ENCODE measurements at regions not wholly inside any gene's neighbourhood (a gene's known extent, or its start where the extent isn't known, plus 50 kb on each side); places are given as distances from the start of the nearest gene placed in this dataset.
"Not testable (repeated sequence)": the region's sequence is repeated elsewhere in the genome, so short reads cannot be mapped to it uniquely, and the experiment has no call there.

DNA sequence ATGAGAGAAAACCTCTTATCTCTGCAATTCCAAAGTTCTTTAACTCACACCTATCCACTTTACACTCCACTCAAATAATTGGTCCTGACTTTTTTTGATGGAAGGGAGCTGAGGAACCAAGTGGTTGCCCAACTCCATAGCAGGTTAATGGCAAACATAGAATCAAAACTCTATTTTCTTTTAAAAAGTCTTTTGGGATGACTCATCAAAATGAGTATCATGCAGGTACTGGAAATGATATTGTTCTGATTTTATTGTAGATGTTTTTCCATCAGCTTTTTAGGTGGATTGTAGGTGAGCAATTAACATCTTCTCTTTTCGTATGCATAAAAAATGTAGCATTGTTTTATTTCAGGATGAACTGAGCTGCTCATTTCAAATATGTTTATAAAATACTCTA lies 239.5 kb downstream of the SATB1 start:
- no peaks in the 10 kb centered on the region for H3K9me2 ChIP-seq

DNA sequence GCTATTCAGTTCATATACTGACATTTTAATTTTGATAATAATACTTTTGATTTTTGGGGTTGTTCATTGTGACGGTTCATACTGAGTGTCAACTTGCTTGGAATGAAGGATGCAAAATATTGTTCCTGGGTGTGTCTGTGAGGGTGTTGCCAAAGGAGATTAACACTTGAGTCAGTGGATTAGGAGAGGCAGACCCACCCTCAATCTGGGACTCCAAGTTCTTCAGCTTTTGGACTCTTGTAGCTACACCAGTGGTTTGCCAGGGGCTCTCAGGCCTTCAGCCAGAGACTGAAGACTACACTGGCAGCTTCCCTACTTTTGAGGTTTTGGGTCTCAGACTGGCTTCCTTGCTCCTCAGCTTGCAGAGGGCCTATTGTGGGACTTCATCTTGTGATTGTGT lies 242.2 kb downstream of the SATB1 start:
- not testable (repeated sequence) for H3K79me2 ChIP-seq (ENCODE audit: insufficient read depth)

More for the DNA sequence above, 239.5 kb downstream of the SATB1 start:
- peaks cover 0 to 7% of the 10 kb centered on the region in 2 experiments; a peak in 2 of 4 replicates for H3K4me1 ChIP-seq (ENCODE audit: control insufficient read depth in 1 of 2, insufficient read depth in 2 of 2, low read depth in 1 of 2, low read length in 1 of 2)
- no peaks in the 10 kb centered on the region for H4K20me1 ChIP-seq (ENCODE audit: insufficient read depth)
- no peaks in the 10 kb centered on the region for H3K36me3 ChIP-seq (replicated peaks in 1 of 2; ENCODE audit: control insufficient read depth in 1 of 2, insufficient read depth in 2 of 2, low read length in 1 of 2)
- no peaks in the 10 kb centered on the region for H3K9me3 ChIP-seq
- ChIA-PET CTCF (interaction anchor here (0.7 kb wide), 1 partner anchor 79 kb away, joined by 3 read pairs; no protein-coding TSS in a partner anchor), POLR2A (no interaction called here)
- H2AFZ ChIP-seq (ENCODE audit: low read depth) = no peak overlapping the region
- no peaks in the 10 kb centered on the region for H3F3A ChIP-seq (replicated peaks; ENCODE audit: insufficient read depth)
- H3K4me2 ChIP-seq = no peak overlapping the region
- no peaks in the 10 kb centered on the region for H3K27me3 ChIP-seq (ENCODE audit: insufficient read depth)
- no peak overlapping the region for H3K4me3 ChIP-seq (ENCODE audit: low read depth in 2 of 2, low read length in 1 of 2)
- no peak for DNase-seq
- 73% methylated on average over 1 of the region's 1 CpG for WGBS (ENCODE audit: low lambda C conversion rate)
- no peaks in the 10 kb centered on the region for H3K79me2 ChIP-seq (ENCODE audit: insufficient read depth)
- H3K9ac ChIP-seq = no peak overlapping the region
- H3K27ac ChIP-seq (ENCODE audit: low read depth in 2 of 2, low read length in 1 of 2) = no peak overlapping the region
- TF ChIP-seq, protein P1, sequence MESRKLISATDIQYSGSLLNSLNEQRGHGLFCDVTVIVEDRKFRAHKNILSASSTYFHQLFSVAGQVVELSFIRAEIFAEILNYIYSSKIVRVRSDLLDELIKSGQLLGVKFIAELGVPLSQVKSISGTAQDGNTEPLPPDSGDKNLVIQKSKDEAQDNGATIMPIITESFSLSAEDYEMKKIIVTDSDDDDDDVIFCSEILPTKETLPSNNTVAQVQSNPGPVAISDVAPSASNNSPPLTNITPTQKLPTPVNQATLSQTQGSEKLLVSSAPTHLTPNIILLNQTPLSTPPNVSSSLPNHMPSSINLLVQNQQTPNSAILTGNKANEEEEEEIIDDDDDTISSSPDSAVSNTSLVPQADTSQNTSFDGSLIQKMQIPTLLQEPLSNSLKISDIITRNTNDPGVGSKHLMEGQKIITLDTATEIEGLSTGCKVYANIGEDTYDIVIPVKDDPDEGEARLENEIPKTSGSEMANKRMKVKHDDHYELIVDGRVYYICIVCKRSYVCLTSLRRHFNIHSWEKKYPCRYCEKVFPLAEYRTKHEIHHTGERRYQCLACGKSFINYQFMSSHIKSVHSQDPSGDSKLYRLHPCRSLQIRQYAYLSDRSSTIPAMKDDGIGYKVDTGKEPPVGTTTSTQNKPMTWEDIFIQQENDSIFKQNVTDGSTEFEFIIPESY (IDR thresholded peaks at IDR 0.05; ENCODE audit: borderline replicate concordance, low read depth) = no peak
- no peak for TF ChIP-seq TCF12 (IDR thresholded peaks at IDR 0.05)
- no peak for TF ChIP-seq RXRA (IDR thresholded peaks at IDR 0.05; ENCODE audit: borderline replicate concordance, low read depth)
- TF ChIP-seq, protein P2, sequence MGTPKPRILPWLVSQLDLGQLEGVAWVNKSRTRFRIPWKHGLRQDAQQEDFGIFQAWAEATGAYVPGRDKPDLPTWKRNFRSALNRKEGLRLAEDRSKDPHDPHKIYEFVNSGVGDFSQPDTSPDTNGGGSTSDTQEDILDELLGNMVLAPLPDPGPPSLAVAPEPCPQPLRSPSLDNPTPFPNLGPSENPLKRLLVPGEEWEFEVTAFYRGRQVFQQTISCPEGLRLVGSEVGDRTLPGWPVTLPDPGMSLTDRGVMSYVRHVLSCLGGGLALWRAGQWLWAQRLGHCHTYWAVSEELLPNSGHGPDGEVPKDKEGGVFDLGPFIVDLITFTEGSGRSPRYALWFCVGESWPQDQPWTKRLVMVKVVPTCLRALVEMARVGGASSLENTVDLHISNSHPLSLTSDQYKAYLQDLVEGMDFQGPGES (IDR thresholded peaks at IDR 0.05; ENCODE audit: low read depth, low read length) = no peak
- TF ChIP-seq FOSL2 (IDR thresholded peaks at IDR 0.05; ENCODE audit: borderline replicate concordance, low read depth) = no peak
- TF ChIP-seq, protein P3, sequence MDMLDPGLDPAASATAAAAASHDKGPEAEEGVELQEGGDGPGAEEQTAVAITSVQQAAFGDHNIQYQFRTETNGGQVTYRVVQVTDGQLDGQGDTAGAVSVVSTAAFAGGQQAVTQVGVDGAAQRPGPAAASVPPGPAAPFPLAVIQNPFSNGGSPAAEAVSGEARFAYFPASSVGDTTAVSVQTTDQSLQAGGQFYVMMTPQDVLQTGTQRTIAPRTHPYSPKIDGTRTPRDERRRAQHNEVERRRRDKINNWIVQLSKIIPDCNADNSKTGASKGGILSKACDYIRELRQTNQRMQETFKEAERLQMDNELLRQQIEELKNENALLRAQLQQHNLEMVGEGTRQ (IDR thresholded peaks at IDR 0.05; ENCODE audit: borderline replicate concordance, low read depth, low read length) = no peak

DNA sequence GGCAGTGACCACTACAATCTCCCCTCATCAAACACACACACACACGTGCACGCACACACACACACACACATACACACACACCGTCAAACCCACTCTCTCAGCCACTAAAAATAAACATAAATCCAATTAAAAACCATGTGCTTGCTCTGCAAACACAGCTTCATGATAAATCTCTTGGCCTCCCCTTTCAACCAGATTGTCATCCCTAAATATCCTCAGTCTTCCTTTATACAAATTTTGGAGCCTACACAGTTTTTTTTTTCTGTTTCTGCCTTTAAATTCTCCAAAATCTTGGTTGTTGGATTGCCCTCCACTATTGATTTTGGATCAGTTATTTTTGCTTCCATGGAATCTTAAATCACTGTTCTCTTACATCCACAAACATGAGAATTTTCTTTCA lies 245.6 kb downstream of the SATB1 start:
- no peak for DNase-seq
- H3K4me1 ChIP-seq (ENCODE audit: control insufficient read depth in 1 of 2, insufficient read depth in 2 of 2, low read depth in 1 of 2, low read length in 1 of 2) = no peaks in the 10 kb centered on the region; a peak in 1 of 4 replicates
- H3K4me2 ChIP-seq = no peak overlapping the region
- H3K27me3 ChIP-seq (ENCODE audit: insufficient read depth) = no peaks in the 10 kb centered on the region
- H3K9me3 ChIP-seq = 0 out of 2 replicates have a peak, but pooled peaks cover 4% of the 10 kb centered on the region
- no peak overlapping the region for H2AFZ ChIP-seq (ENCODE audit: low read depth)
- no peaks in the 10 kb centered on the region for H4K20me1 ChIP-seq (ENCODE audit: insufficient read depth)
- no peak overlapping the region for H3K9ac ChIP-seq
- no peaks in the 10 kb centered on the region for H3K9me2 ChIP-seq
- H3K36me3 ChIP-seq (replicated peaks in 1 of 2; ENCODE audit: control insufficient read depth in 1 of 2, insufficient read depth in 2 of 2, low read length in 1 of 2) = no peaks in the 10 kb centered on the region
- no peaks in the 10 kb centered on the region for H3F3A ChIP-seq (replicated peaks; ENCODE audit: insufficient read depth)
- ChIA-PET CTCF (no interaction called here), POLR2A (no interaction called here)
- 75% methylated on average over 3 of the region's 3 CpGs for WGBS (ENCODE audit: low lambda C conversion rate)
- no peak overlapping the region for H3K27ac ChIP-seq (ENCODE audit: low read depth in 2 of 2, low read length in 1 of 2)
- H3K79me2 ChIP-seq (ENCODE audit: insufficient read depth) = no peaks in the 10 kb centered on the region
- H3K4me3 ChIP-seq (ENCODE audit: low read depth in 2 of 2, low read length in 1 of 2) = no peak overlapping the region
- no peak for TF ChIP-seq FOXM1 (IDR thresholded peaks at IDR 0.05; ENCODE audit: low read depth)
- TF ChIP-seq CHD2 (IDR thresholded peaks at IDR 0.05; ENCODE audit: low read length, partially characterized antibody) = no peak
- TF ChIP-seq, protein P3 (IDR thresholded peaks at IDR 0.05; ENCODE audit: borderline replicate concordance, low read depth, low read length) = no peak
- TF ChIP-seq NFIC (IDR thresholded peaks at IDR 0.05; ENCODE audit: borderline replicate concordance) = no peak
- TF ChIP-seq RFX5 (IDR thresholded peaks at IDR 0.05; ENCODE audit: low read length) = no peak
- TF ChIP-seq, protein P4, sequence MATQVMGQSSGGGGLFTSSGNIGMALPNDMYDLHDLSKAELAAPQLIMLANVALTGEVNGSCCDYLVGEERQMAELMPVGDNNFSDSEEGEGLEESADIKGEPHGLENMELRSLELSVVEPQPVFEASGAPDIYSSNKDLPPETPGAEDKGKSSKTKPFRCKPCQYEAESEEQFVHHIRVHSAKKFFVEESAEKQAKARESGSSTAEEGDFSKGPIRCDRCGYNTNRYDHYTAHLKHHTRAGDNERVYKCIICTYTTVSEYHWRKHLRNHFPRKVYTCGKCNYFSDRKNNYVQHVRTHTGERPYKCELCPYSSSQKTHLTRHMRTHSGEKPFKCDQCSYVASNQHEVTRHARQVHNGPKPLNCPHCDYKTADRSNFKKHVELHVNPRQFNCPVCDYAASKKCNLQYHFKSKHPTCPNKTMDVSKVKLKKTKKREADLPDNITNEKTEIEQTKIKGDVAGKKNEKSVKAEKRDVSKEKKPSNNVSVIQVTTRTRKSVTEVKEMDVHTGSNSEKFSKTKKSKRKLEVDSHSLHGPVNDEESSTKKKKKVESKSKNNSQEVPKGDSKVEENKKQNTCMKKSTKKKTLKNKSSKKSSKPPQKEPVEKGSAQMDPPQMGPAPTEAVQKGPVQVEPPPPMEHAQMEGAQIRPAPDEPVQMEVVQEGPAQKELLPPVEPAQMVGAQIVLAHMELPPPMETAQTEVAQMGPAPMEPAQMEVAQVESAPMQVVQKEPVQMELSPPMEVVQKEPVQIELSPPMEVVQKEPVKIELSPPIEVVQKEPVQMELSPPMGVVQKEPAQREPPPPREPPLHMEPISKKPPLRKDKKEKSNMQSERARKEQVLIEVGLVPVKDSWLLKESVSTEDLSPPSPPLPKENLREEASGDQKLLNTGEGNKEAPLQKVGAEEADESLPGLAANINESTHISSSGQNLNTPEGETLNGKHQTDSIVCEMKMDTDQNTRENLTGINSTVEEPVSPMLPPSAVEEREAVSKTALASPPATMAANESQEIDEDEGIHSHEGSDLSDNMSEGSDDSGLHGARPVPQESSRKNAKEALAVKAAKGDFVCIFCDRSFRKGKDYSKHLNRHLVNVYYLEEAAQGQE (IDR thresholded peaks at IDR 0.05; ENCODE audit: low read depth, low read length) = no peak
- no peak for TF ChIP-seq POLR2AphosphoS5 (IDR thresholded peaks at IDR 0.05; ENCODE audit: low read depth, low read length)
- no peak for TF ChIP-seq GATA2 (CRISPR knock-in tag; IDR thresholded peaks at IDR 0.05)
- TF ChIP-seq JUND (IDR thresholded peaks at IDR 0.05) = no peak

More for the DNA sequence above, 242.2 kb downstream of the SATB1 start:
- POLR2A ChIA-PET; DNase-seq; H3F3A ChIP-seq (replicated peaks; ENCODE audit: insufficient read depth); H3K4me1 ChIP-seq (ENCODE audit: control insufficient read depth in 1 of 2, insufficient read depth in 2 of 2, low read depth in 1 of 2, low read length in 1 of 2); H3K27ac ChIP-seq (ENCODE audit: low read depth in 2 of 2, low read length in 1 of 2); H3K4me3 ChIP-seq (ENCODE audit: low read depth in 2 of 2, low read length in 1 of 2); H3K9ac ChIP-seq; H4K20me1 ChIP-seq (ENCODE audit: insufficient read depth); H3K4me2 ChIP-seq; H2AFZ ChIP-seq (ENCODE audit: low read depth); H3K36me3 ChIP-seq (replicated peaks in 1 of 2; ENCODE audit: control insufficient read depth in 1 of 2, insufficient read depth in 2 of 2, low read length in 1 of 2); H3K9me2 ChIP-seq; CTCF ChIA-PET; H3K27me3 ChIP-seq (ENCODE audit: insufficient read depth); H3K9me3 ChIP-seq: not testable (repeated sequence)
- WGBS (ENCODE audit: low lambda C conversion rate) = 86% methylated on average over 1 of the region's 1 CpG

All from SK-N-SH (cell line).